Kidney (tissue), 13 donors: ENCODE measurements at regions not wholly inside any gene's neighbourhood (a gene's known extent, or its start where the extent isn't known, plus 50 kb on each side); places are given as distances from the start of the nearest gene placed in this dataset.

ENCODE experiments used
- DNase-seq, 5 donors: peaks; one replicate each; pipeline ENCODE4 v3.0.0-alpha.2; 2013 to 2020
- FAIRE-seq: peaks from 2 replicates; lab custom pipeline; 2012; peaks lifted over from hg19 to GRCh38; lab: Jason Lieb, UNC
- H3K27ac ChIP-seq, 2 donors: one replicate each; pipeline ENCODE4 v1.7.0; 2013; ENCODE audit warnings: low read depth in 2 of 2, low read length in 2 of 2, inconsistent platforms in 1 of 2
- H3K27me3 ChIP-seq: one replicate; pipeline ENCODE4 v1.7.1; 2013; ENCODE audit warnings: low read length, inconsistent platforms; ENCODE audit not compliant: control insufficient read depth, insufficient read depth
- H3K36me3 ChIP-seq, 3 donors: one replicate each; pipeline versions ENCODE4 v1.7.0 to v1.7.1; 2013; ENCODE audit warnings: low read length in 3 of 3, control low read depth in 1 of 3, inconsistent platforms in 1 of 3; ENCODE audit not compliant: insufficient read depth in 3 of 3, control insufficient read depth in 2 of 3
- H3K4me1 ChIP-seq, 3 donors: one replicate each; pipeline versions ENCODE4 v1.7.0 to v1.7.1; 2013; ENCODE audit warnings: low read length in 3 of 3, inconsistent platforms in 1 of 3, low read depth in 1 of 3; ENCODE audit not compliant: control insufficient read depth in 2 of 3, insufficient read depth in 2 of 3
- H3K4me3 ChIP-seq, 3 donors: one replicate each; pipeline versions ENCODE4 v1.7.0 to v1.8.1; 2013; ENCODE audit warnings: low read length in 3 of 3, control low read depth in 1 of 3, inconsistent platforms in 1 of 3
- H3K9ac ChIP-seq, 3 donors: one replicate each; pipeline versions ENCODE4 v1.7.0 to v1.7.1; 2013; ENCODE audit warnings: low read length in 3 of 3, control low read depth in 1 of 3, inconsistent platforms in 1 of 3
- H3K9me3 ChIP-seq, 3 donors: one replicate each; pipeline versions ENCODE4 v1.7.0 to v1.7.1; 2013; ENCODE audit warnings: low read length in 3 of 3, control low read depth in 1 of 3, inconsistent platforms in 1 of 3; ENCODE audit not compliant: control insufficient read depth in 2 of 3, insufficient read depth in 1 of 3
- CTCF ChIP-seq: IDR thresholded peaks from 3 replicates; pipeline ENCODE4 v1.5.1; 2012; ENCODE audit warnings: mild to moderate bottlenecking, moderate library complexity, borderline replicate concordance; ENCODE audit not compliant: insufficient read depth; ENCODE audit errors: extremely low read depth
- intact Hi-C: fragments of 100-400 bp; cut with DNase I; formaldehyde crosslinking; loops from one replicate; pipeline ENCODE4 v1.11.1; 2022
- donor health status: control.
- donor health status: control.
- donor health status: control.
- donor health status: control.
- donor health status: control.
- donor health status: DM: yes; HTN: yes; CAD: no.
- donor health status: Normal renal cell carcinoma (clear cell type).

DNA sequence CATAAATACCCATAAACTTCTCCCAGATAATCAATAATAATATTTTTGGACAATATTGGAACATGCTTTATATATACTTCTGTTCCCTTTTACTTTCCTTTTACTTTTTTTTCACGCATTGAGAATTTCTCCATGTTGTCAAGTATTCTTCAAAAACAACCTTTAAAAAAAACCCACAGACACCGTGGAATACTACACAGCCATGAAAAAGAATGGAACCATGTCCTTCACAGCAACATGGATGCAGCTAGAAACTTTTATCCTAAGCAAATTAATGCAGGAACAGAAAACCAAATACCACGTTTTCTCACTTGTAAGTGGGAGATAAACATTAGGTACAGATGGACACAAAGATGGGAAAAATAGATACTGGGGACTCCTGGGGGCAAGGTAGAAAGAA lies 854.7 kb downstream of the TBC1D22A start:
- no peaks in the 10 kb centered on the region for H3K9me3 ChIP-seq
- H3K4me1 ChIP-seq: no peaks in the 10 kb centered on the region
- H3K9ac ChIP-seq: no peak overlapping the region
- intact Hi-C loops: no loop called here
- no peak overlapping the region for H3K27ac ChIP-seq
- DNase-seq (no peak), FAIRE-seq (no peak)
- H3K36me3 ChIP-seq: no peaks in the 10 kb centered on the region
- H3K27me3 ChIP-seq: no peaks in the 10 kb centered on the region
- no peak overlapping the region for H3K4me3 ChIP-seq
- TF ChIP-seq CTCF: no peak

DNA sequence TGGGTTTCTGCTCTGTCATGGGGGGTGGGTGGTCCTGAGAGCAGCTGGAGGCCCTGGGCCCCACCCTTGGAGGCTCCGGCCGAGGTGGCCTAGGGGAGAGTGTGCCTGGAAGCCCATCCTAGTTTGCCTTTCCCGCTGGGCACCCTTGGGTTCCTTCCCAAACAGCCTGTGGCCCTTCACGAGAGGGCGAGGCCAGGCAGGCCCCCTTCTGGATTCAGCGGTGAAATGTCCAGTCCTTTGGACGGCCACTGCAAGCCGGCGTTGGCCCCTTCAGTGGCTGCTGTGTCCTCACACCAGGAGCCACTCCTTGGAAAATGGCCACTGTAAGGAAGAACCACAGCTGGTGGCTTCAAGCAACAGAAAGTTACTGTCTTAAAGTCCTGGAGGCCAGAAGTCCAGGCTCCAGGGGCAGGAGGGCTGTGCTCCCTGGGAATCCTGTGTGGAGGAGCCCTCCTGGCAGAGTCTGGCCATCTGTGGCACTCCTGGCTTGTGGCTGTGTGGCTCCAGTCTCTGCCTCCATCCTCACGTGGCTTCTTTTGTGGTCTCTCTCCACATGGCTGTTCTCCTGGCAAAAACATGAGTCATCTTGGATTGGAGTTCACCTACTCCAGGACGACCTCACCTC lies 854.1 kb downstream of the TBC1D22A start:
- intact Hi-C loops: no loop called here
- Histone ChIP-seq H3K27me3 (no peaks in the 10 kb centered on the region), H3K9me3 (no peaks in the 10 kb centered on the region), H3K4me3 (no peak overlapping the region), H3K4me1 (no peaks in the 10 kb centered on the region), H3K9ac (no peak overlapping the region), H3K27ac (no peak overlapping the region), H3K36me3 (no peaks in the 10 kb centered on the region)
- FAIRE-seq (no peak), DNase-seq (peak in 1 of 5 donors; percentile 15)
- no peak for TF ChIP-seq CTCF

DNA sequence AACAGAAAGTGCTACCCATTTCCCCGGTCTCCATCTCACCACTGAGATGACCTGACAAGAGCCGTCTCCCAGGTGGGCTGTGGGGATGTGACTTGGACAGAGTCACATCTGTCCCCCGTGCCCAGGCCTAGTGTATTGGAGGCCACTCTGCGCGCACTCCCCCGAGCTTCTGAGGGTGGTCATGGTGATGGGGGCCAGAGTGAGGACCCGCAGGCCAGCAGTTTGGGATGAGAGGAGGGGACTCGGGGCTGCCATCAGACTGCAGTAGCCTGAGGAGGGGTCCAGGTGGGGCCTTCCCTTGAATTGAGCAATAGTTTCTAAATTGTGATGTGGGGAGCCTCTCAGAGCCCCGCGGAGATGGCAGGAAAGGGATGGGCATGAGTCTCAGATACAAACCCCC lies 852.6 kb downstream of the TBC1D22A start:
- FAIRE-seq: no peak
- Histone ChIP-seq H3K36me3 (no peaks in the 10 kb centered on the region), H3K9ac (no peak overlapping the region), H3K4me1 (no peaks in the 10 kb centered on the region), H3K9me3 (no peaks in the 10 kb centered on the region), H3K27me3 (no peaks in the 10 kb centered on the region), H3K4me3 (no peak overlapping the region), H3K27ac (no peak overlapping the region)
- DNase-seq: peak in 1 of 5 donors; percentile 29
- intact Hi-C loops: no loop called here
- TF ChIP-seq CTCF: no peak
